ENCODE measurements at regions not wholly inside any gene's neighbourhood (a gene's known extent, or its start where the extent isn't known, plus 50 kb on each side); places are given as distances from the start of the nearest gene placed in this dataset.

DNA sequence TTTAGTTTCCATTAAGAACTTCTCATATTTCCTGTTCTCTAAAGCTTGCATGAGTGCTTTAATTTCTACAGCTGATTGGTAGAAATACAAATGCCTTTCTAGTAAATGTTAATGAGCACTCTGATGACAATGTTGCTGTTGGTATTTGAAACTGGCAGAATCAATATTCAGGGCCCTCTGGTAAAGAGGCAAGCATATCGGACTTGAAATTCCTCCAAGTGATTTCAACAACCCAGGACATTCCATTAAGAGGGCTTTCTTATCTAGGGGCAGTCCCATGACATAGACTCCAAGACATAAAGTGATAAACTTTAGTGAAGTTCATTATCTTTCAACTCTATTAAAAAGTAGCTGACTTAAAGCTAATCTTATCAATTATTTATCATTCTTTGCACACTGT is 83.1 kb upstream of the VCX start:
- TF ChIP-seq, protein P1, sequence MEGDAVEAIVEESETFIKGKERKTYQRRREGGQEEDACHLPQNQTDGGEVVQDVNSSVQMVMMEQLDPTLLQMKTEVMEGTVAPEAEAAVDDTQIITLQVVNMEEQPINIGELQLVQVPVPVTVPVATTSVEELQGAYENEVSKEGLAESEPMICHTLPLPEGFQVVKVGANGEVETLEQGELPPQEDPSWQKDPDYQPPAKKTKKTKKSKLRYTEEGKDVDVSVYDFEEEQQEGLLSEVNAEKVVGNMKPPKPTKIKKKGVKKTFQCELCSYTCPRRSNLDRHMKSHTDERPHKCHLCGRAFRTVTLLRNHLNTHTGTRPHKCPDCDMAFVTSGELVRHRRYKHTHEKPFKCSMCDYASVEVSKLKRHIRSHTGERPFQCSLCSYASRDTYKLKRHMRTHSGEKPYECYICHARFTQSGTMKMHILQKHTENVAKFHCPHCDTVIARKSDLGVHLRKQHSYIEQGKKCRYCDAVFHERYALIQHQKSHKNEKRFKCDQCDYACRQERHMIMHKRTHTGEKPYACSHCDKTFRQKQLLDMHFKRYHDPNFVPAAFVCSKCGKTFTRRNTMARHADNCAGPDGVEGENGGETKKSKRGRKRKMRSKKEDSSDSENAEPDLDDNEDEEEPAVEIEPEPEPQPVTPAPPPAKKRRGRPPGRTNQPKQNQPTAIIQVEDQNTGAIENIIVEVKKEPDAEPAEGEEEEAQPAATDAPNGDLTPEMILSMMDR (conservative IDR thresholded peaks at IDR 0.05 in 1 of 2, IDR thresholded peaks at IDR 0.05 in 1 of 2; ENCODE audit: extremely low read depth in 1 of 2, insufficient read depth in 1 of 2, low read depth in 1 of 2, low read length in 2 of 2), result no peak
- TF ChIP-seq EZH2 (IDR thresholded peaks at IDR 0.05; ENCODE audit: borderline replicate concordance, low read length), result no peak
